Suppressor macrophage treated with lipopolysaccharide for 4 hours (primary cell): ENCODE measurements at regions not wholly inside any gene's neighbourhood (a gene's known extent, or its start where the extent isn't known, plus 50 kb on each side); places are given as distances from the start of the nearest gene placed in this dataset.

Experiments used
- DNase-seq: peaks from one replicate; pipeline ENCODE4 v3.0.0-alpha.2; 2020

DNA sequence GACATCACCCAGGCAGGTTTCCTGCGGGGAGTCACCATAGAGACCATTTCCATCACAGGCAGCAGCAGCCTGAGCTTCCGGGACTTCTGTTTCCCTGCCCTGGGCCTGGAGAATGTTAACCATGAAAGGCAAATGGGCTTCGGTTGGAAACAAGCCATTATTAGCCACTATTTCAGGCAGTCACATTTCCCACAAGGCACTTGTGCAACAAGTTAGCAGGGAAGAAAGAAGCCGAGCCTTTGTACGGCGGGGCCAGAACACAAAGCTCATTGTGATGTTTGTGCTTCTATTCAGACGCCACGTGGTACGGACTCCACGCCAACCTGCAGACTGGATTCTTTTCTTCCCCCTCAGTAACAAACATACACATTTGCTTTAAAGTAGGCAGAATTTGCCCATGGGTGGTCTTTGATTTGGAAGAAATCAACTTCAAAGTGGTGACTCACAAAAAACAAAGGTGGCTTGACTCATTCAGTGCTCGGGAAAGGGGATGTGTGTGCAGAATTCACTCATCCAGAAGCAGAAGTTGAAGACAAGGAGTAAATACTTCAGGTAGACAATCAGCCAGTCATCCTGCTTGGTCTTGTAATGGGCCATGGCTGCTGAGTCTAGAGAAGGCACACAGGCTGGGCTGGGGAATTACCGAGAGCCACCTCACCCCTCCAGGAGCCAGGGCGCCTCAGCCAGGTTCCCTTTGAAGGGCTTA lies 154.2 kb upstream of the PRMT8 start:
- DNase-seq, result no peak

DNA sequence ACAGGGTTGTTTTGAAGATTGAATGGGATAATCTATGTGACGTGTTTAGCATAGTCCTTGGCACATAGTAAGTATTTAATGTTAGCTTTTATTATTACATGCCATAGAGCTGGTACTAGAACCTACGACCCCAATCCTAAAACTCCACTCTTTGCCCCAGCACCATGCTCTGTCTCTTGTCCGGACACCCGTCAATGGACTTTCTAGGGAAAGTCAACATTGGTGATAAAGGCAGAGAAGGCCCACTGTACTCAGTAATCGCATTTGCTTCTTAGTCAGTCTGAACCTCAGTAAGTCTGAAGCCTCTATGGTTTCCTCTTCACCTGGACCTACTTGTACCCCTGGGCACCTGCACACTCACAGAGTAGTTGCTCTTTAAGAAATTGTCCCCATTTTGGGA lies 153.1 kb upstream of the PRMT8 start:
- DNase-seq, result no peak

DNA sequence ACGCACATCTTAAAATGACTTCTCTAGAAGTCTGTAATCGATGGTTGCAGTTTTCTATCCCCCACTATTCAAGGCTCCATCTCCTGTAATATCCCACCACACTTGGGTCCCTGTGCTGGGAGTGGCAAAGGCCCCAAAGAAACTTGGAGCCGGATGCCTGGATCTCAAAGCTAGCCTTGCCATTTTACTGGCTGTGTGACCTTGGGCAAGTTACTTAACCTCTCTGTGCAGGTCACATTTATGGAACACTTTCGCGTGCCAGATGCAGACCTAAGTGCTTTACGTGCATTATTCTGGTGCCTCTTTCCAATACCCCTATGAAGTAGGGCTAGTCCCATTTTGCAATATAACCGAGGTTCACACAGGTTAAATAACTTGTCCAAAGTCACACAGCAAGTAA lies 151.8 kb upstream of the PRMT8 start:
- DNase-seq, result no peak

DNA sequence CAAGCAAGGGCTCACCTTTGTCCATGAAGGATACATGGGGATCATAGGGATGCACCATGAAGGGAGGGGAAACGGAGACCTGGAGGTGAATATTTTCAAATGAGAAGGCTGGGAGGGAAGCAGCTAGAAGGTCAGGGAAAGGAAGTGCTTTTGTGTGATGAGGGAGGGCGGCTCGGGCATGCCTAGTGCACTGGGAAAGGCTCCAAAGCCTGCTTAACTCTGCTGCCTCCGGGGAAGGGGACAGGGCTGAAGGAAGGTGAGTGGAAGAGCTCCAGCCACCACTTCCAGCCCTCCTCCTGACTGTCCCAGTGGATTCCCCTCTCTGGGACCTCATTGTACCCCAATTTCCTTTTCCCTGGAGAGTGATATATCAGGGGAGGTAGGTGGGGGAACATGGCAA lies 149.4 kb upstream of the PRMT8 start:
- no peak for DNase-seq

DNA sequence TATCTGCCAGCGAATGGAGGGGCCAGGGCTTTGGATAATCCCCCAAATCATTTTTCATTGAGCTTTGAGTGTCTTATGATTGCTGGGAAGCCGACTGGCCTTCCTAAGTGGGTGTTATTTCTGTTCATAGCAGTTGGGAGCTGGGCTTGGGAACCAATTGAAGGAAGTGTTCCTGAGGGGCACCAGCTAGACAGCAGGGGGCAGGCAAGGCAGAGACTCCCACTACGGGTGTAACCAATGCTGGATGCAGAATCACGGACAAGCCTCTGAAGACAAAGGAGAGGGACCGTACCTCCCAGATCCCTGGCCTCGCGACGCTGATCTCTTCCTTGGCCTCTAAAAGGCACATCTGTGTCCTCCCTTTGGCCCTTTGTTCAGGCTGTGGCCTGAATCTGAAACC lies 149.0 kb upstream of the PRMT8 start:
- DNase-seq, result peak; percentile 5

DNA sequence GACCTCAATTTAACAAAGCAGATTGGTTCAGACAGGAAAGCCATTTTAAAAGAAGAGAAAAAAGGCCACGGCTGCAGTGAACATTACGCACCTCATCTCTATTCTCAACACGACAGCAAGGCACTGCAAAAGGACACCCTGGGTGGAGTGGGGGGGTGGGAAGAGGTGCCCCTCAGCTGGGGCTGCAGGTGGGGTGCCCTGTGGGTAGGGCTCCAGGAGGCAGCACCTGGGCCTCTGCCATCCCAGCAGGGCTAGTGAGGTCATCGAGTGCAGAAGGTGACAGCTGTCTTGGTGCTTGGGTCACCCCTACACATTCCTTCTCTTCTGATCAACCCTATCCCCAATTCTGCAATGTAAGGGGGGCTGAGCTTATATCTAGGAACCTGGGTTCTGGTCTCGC lies 142.9 kb upstream of the PRMT8 start:
- DNase-seq, result no peak

DNA sequence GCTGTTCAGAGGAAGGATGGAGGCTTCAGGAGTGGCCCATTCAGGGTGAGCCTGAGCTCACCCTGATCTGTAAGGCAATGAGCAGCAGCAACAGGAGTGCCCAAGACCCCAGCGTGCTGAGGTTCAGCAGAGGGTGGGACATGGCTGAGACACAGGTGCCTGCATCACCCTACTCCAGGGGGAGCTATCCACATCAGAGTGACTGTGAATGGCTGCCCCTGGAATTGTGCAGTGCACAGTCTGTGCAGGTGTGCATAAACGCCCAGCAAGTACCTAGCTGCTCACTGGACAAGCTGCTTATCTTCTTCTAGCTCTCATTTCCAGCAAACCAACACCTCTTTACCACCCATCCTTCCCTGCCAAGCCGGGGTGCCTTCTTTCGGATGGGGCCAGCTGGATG lies 140.6 kb upstream of the PRMT8 start:
- no peak for DNase-seq

DNA sequence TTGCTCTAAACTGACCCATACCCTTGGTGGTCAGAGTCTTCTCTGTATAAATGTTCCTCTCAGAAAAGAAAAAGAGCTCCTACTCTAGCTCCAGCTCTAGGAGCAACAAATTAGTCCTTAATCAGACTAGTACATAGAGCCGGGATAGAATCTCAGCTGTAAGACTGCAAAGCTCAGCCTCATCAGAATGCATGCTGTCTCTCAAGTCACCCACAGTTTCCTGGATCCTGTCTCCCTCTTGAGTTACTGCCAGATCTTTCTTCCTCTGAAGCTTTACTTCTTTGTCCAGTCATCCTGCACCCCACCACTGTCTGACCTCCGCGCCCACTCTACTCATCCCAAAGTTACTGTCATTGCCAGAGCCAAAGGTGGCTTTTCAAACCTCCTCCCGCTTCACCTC lies 139.3 kb upstream of the PRMT8 start:
- no peak for DNase-seq

DNA sequence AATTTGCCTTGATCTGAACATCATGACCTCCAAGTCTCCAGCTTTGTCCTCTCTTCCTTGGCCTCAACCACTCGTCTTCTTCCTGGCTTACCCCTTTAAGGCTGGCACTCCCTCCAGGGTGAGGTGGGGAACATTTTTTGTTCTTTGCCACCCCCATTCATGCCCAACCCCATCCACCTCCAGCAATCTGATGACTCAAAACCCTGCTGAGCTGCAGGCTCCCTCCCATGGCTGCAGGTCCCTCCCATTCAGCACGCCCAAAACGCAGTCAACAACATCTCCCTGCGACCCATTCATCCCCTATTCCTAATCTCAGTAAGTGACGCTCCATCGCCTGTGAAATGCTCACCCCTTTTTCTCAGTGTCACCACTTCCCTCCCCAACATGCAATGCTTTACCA lies 138.8 kb upstream of the PRMT8 start:
- DNase-seq, result no peak

DNA sequence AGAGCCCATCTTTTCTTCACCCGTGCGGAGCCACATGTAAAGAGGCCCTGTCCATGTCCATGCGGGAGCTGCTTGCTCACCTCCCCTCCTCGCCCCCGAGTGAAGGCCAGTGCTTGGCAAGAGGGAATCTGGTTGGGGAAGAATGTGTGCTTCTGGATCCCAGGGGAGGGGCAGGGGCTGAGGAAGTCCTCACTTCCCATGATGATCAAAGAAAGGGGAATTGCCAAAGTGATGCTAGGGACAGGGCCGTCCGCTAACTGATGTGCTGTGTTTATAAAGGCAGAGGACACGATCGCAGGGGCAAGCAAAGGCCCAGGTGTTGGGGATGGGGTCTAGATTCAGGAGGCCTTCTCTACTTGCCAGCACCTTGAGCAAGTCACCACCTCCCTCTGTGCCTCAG lies 137.4 kb upstream of the PRMT8 start:
- DNase-seq, result no peak

DNA sequence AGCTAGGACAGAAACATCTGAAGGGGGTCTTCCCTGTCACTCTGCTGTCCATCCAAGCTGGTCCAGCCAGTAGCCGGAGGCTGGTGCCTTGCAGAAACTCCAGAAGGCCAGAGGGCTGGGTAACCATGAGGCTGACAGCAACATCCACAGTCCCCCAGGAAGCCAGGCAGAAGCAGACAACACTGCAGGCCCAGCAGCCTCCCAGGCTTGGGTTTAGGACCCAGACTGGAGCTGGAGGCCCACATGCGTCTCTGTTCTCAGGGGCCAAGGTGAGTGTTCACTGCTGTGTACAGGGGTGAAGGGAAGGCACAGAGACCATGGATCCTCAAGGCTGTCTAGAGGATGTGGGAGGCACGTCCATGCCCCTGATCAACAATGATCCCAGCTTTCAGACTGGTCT lies 136.4 kb upstream of the PRMT8 start:
- no peak for DNase-seq

DNA sequence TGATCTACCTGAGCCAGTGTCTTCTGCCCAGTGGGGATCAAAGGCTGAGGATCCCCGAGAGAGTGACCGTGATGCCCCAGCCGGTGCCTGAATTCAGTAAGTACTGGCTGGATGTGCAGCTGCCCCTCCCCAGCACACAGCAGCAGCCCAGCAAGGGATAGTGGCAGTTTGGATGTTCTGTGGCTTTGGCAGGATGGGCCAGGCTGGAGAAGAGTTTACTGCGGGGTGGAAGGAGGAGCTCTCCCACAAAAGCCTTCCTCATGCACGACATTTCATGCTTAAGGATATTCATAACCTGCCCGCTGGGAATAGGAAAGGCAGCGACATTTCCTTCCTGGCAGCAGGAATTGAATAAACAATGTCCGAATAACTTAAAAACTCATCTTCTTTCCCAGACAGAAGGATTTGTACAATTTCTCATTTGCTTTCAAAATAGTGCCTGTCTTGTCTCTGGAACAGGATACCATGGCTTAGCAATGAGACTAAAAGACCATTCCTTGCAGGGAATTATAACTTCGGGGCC lies 135.6 kb upstream of the PRMT8 start:
- DNase-seq, result no peak

DNA sequence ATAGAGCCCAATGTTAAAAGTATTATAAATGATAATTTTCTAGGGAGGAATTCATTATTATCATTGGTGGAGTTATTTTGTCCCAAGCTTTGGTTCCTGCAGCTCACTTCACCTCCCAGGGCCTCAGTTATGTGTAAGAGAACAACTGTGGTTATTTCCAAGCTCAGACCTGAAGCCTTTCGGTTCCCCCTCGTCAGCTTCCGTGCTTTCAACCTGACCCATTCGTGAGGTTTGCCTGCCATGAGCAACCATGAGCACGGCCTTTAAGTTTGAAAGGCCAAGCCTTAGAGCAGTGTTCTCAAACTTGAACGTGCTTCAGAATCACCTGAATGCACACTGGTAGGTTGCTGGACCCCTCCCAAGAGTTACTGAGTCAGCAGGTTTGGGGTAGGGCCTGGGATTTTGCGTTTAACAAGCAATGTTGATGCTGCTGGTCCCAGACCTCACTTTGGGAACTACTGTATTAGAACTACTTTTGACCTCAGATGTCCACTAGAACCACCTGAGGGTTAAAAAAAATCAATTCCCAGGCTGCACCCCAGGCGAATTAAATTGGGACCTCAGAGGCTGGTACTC lies 133.0 kb upstream of the PRMT8 start:
- DNase-seq, result no peak

DNA sequence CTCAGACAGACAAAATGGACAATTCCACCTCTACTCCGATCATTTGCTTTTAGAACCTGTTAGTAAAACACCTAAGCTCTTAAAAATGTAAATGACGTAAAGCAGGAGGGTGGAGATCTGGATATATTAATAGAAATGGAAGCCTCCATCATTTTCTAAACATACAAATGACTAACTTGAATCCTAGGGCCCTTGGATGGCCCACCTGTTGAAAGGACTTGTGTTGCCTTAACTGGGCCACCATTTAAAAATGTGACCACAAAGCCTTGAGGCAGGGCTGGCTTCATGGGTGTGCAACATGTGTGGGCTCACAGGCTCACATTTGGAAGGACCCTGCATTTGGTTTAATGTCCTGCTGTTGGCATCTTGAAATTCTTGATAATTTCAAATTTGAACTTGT lies 131.5 kb upstream of the PRMT8 start:
- DNase-seq, result no peak

DNA sequence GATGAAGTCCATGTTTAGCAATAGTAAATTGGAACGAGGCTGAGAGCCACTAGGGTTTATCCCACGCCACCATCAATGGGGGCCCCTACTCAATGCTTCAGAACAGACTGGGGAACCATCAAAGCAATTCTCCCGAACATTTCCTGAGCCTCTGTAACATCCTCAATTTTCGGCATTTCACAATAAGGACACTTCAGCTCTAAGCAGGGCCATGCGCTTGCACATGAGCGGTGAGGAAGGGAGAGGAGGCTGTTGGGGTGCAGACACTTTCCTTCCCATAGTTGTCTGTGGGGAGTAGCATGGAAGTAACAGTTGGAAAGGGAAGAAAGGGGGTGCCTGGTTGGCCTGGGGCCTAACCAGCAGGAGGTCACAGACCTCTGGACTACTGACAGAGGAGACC lies 129.9 kb upstream of the PRMT8 start:
- DNase-seq, result peak; percentile 7

DNA sequence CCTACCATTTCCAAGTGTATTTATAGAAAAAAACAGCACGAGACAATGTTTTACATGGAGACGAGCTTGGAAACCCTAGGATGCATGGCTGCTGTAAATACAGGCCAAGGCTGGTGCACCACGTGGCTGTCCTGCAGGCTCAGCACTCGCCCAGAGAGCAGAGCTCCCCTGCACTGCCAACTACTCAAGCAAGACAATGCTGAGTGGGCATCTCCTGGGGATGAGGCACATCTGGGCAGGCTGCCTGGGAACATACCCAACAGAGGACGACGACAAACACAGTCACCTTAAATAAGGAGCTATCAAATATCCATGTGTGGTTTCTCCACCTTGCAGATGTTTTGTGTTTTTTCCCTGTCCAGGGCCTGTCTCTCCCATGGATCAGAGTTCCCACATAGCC lies 128.3 kb upstream of the PRMT8 start:
- no peak for DNase-seq

DNA sequence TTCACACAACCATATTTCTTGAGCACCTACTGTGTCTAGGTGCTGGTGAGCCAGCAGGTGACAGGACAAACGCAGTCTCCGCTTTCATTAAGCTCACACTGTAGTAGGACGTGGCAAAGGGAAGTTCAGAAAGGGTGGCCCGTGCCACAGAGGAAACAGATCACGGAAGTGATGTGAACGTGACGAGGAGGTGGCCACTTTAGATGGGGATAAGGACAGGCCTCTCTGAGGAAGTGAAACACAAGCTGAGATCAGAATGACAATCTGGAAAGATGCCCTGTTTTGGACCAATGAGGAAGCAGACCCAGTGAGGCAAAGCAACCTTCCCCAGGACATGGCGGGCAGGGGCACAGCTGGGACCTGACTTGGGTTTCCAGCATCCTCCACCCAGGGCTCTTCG lies 127.4 kb upstream of the PRMT8 start:
- peak; percentile 77 for DNase-seq

DNA sequence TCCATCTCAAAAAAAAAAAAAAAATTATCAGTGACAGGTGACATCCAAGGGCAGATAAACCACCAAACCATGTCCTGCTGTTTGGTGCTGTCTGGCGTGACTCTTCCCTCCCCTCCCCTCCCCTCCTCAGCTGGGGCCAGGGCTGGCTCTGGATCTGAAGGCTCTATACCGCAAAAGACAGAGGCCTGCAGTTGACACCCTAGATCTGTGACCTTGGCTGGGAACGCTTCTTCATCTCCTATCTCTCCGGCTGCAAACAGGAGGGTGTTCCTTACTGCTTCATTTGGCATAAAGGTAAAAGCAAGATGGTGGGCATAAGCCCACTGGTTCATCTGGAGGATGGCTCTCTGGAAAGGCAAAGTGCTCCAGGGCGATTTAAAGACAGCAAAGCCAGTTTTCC lies 126.8 kb upstream of the PRMT8 start:
- DNase-seq, result no peak

DNA sequence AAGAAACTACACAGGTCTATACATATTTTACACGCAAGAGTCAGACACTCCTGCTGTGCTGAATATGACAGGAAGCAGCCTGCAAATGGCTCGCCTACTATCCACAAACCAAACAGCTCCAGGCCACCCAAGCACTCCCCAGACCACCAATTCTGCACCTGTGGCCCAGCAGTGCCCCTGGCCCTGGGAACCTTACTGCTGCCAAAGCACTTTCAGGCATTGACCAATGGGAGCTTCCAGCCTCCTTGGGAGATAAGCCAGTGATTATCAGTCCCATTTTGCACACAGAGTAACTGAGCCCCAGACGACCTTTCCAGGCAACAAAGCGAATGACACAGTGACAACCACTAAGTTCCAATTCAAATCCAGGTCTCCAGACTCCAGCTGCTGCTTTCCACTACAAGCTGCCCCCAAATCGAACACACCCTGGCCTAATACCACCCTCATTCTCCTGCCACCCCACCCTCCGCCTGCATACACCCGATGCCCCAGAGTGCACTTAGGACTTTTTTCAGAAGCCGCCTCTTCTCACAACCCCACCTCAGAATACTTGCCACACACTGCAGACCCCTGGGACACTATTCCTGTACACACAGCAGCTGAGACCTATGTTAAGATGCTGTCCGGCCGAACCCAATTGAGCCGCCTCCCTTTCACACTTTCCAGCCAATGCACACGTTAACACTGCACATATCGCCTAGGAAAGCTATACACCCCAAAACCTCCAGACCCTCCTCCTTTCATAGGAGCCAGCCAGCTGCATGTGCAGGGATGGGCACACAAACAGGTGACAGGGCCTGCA lies 126.1 kb upstream of the PRMT8 start:
- no peak for DNase-seq

DNA sequence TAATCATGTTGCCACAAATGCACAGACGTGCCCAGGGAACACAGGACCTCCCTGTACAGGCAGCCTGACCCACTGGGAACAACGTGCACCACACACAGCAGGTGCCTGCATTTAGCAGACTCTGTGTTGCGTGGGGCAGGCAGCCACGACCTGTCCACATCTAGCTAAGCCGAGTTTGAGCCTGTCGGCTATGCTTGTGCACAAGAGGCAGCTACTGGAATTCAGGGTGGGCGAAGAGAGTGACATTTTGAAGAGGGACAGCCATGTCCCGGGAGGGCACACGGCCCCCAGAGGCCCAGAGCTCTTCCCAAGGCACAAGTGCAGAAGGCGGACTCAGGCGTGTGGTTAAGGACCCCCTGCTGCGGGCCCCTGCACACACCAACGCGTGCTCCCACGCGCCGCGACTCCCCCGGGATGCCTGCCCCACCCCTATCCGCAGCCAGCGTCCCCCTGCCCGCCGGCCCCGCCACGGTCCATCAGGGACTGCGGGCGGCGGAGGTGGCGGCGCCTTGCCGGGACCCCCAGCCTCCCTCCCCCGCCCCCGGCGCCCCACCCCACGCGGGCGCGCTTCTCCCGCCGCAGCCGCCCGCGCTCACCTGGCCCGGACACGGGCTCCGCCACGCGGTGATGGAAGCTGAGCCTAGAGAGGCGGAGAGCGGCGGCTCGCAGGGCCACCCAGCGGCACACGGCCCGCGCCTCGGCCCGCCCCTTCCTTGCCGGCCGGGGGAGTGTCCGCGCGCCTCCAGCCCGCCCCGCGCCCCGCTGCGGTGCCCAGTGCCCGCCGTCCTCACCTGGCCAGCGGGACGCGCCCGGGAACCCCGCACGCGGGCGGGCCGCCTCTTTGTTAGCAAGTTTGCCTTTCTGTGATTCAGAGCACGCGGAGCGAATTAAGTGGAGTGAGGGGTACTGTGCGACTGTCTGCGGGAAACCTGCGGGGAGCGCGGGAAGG lies 125.3 kb upstream of the PRMT8 start:
- DNase-seq, result no peak

DNA sequence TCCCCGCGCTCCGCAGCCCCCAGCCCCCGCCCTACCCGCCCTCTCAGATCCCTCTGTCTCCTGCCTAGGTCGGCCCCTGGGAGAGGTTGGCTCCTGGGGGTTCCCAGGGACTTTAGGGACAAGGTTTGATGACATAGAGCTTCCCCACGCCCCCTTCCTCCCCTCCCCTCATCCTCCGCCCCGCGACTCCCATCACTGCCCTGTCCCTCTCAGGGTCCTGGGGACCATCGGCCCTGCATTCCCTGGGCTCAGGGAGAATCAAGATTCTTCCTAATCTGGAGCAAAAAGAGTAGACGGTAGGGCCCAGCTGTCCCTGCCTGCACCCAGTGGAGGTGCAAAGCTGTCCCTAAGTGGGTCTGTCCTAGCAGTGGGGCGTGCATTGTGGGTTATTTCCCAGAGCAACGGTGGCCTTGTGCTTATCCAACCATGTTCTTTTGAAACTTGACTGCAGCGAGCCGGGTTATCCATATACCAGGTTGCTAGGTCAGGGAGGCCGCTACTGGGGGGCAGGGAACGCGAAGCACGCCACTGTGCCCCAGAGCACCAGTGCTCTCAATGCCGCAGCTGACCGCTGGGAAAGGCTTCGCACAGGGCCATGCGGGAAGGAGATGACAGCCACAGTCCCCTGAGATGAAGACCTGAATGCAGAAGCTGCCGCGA lies 124.4 kb upstream of the PRMT8 start:
- DNase-seq, result no peak

DNA sequence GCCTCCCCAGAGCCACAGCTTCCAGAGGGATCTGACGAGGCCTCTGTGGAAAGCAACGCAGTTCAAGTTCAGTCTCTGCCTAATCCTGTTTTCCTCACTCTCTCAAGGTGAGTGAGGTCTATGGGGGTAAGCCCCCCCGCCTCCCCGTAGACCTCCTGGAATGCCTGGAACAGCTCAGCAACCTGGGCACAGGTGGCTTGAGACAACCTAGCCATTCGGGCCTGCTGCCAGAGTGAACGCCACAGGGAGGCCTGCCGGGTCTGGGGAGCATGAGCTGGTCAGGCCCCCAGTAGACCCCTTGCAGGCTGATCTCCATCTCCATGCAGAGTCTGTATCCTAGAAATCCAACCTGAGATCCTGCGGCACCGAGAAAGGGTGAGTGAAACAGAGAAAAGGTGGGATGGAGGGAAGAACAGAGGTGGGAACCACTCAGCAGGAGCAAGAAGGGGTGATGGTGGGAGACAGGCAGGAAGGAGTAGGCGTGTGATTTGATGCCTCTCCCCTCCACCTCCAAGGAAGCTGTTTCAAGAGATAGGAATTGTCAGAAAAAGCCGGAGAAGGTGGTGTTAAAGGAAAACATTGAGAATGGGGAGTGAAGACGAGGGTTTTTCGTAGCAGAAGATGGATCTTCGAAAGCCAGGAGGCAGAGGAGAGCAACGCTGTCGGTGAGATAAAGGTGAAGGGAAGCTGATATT lies 123.1 kb upstream of the PRMT8 start:
- DNase-seq, result no peak
